Kidney epithelial cell (primary cell): ENCODE measurements at regions not wholly inside any gene's neighbourhood (a gene's known extent, or its start where the extent isn't known, plus 50 kb on each side); places are given as distances from the start of the nearest gene placed in this dataset.

Source experiments
- DNase-seq: peaks from one replicate; pipeline ENCODE4 v3.0.0-alpha.2; 2010; ENCODE audit warnings: low read depth
- H3K27me3 ChIP-seq: 2 replicates; pipeline ENCODE4 v1.6.0; 2011; ENCODE audit warnings: low read length; ENCODE audit not compliant: control insufficient read depth, insufficient read depth
- H3K36me3 ChIP-seq: 2 replicates; pipeline ENCODE4 v1.5.1; 2011; ENCODE audit warnings: low read length; ENCODE audit not compliant: control insufficient read depth, insufficient read depth
- H3K4me3 ChIP-seq: 2 replicates; pipeline ENCODE4 v1.5.1; 2011; ENCODE audit warnings: low read depth, mild to moderate bottlenecking, control low read depth, low read length
- CTCF ChIP-seq: IDR thresholded peaks from 2 replicates; pipeline ENCODE4 v1.5.1; 2011; ENCODE audit warnings: mild to moderate bottlenecking, moderate library complexity, low read length, control low read depth, inconsistent platforms; ENCODE audit not compliant: insufficient read depth, poor library complexity, severe bottlenecking

DNA sequence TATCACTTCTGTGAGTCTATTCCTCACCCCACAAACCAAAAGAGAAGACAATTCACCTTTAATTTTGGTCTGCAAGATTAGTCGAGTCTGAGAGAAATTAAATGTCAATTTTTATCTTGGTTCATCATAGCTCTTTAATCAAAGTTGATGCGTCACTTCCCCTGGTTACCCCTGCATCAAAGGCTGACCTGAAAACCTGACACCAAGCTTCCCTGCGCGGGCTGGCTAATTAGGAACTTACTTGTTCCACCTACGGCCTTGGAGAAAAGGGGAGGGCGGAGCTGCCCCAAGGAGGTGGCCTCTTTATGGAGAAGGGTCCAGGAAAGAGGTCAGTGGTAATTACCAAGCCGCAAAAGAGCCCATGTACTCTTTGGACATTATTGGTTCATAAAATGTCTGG, 218.4 kb downstream of the ARRDC4 start:
- Histone ChIP-seq H3K4me3 (no peak overlapping the region), H3K36me3 (no peaks in the 10 kb centered on the region), H3K27me3 (peaks cover 6% of the 10 kb centered on the region)
- no peak for TF ChIP-seq CTCF
- DNase-seq, result no peak

- Histone ChIP-seq H3K27me3 (no peaks in the 10 kb centered on the region), H3K4me3 (no peak overlapping the region), H3K36me3 (no peaks in the 10 kb centered on the region)
- no peak for TF ChIP-seq CTCF
- DNase-seq, result no peak
Observed at GRCh38 chr15:98187549-98187948, 227.0 kb downstream of the ARRDC4 start.

- Histone ChIP-seq H3K4me3 (no peak overlapping the region), H3K36me3 (no peaks in the 10 kb centered on the region), H3K27me3 (peaks cover 2% of the 10 kb centered on the region)
- DNase-seq, result no peak
- no peak for TF ChIP-seq CTCF
Observed at GRCh38 chr15:98190914-98191313, 230.4 kb downstream of the ARRDC4 start.

DNA sequence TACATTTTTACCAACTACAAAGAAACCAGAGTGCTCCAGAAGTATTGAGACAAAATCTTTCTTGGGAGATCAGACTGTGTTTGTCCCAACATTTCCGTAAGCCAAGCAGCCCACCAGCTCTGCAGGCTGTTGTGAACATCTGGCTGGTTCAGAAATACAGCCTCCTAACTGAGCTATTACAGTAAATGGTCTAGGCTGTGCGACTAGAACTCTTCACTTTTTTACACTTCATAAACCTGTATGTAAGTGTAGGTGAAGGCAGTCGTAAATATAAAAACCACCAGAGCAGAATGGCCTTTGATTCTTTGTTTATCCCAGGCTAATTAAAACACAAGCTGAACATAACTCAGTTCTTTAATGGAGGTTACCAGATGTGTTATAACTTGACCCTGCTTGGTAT, 235.3 kb downstream of the ARRDC4 start:
- Histone ChIP-seq H3K4me3 (no peak overlapping the region), H3K36me3 (no peaks in the 10 kb centered on the region), H3K27me3 (peaks cover 2% of the 10 kb centered on the region)
- DNase-seq, result no peak
- TF ChIP-seq CTCF, result no peak

- no peak for TF ChIP-seq CTCF
- no peak for DNase-seq
- Histone ChIP-seq H3K27me3 (peaks cover 2% of the 10 kb centered on the region), H3K4me3 (no peak overlapping the region), H3K36me3 (no peaks in the 10 kb centered on the region)
Observed at GRCh38 chr15:98196371-98196770, 235.9 kb downstream of the ARRDC4 start.

- no peak for TF ChIP-seq CTCF
- Histone ChIP-seq H3K27me3 (no peaks in the 10 kb centered on the region), H3K36me3 (no peaks in the 10 kb centered on the region), H3K4me3 (no peak overlapping the region)
- DNase-seq, result no peak
Observed at GRCh38 chr15:98202256-98202655, 241.8 kb downstream of the ARRDC4 start.
